ENCODE measurements at regions not wholly inside any gene's neighbourhood (a gene's known extent, or its start where the extent isn't known, plus 50 kb on each side); places are given as distances from the start of the nearest gene placed in this dataset.

GRCh38 chr5:116905885-116906284 is 331.3 kb upstream of the SEMA6A start:
- TF ChIP-seq POLR2A (IDR thresholded peaks at IDR 0.05), result no peak
- no peak for TF ChIP-seq CTCF (IDR thresholded peaks at IDR 0.05)

All from vagina (tissue), 2 donors.